ENCODE measurements at regions not wholly inside any gene's neighbourhood (a gene's known extent, or its start where the extent isn't known, plus 50 kb on each side); places are given as distances from the start of the nearest gene placed in this dataset.

- TF ChIP-seq PBX3 (IDR thresholded peaks at IDR 0.05; ENCODE audit: insufficient replicate concordance, low read depth, low read length) (no peak), RELB (IDR thresholded peaks at IDR 0.05; ENCODE audit: low read depth) (no peak), RCOR1 (conservative IDR thresholded peaks at IDR 0.05; ENCODE audit: low read depth, low read length) (no peak), HDAC2 (IDR thresholded peaks at IDR 0.05) (no peak), CTCF (IDR thresholded peaks at IDR 0.05 in 2 of 3, conservative IDR thresholded peaks at IDR 0.05 in 1 of 3; ENCODE audit: control insufficient read depth in 2 of 3, extremely low read depth in 1 of 3, insufficient read depth in 1 of 3, low read depth in 3 of 3, low read length in 3 of 3) (no peak), RELA (IDR thresholded peaks at IDR 0.05; ENCODE audit: borderline replicate concordance, partially characterized antibody) (no peak), SMC3 (IDR thresholded peaks at IDR 0.05; ENCODE audit: borderline replicate concordance, low read length) (no peak)
Observed at GRCh38 chrX:93580634-93581033, 92.7 kb downstream of the NAP1L3 start.
